A673 (cell line): ENCODE measurements at regions not wholly inside any gene's neighbourhood (a gene's known extent, or its start where the extent isn't known, plus 50 kb on each side); places are given as distances from the start of the nearest gene placed in this dataset.

Experiments used
- BruUV-seq: library from RNA; stranded (reverse); fragments of 400-500 nt; replicated peaks from 2 replicates; lab custom pipeline; 2021; lab: Mats Ljungman, UMichigan
- CTCF ChIA-PET: fragments of 300-600 bp; sonication (Branson Sonifier 250); formaldehyde crosslinking; loops from one replicate; lab custom pipeline; 2022; ENCODE audit warnings: antibody characterized with exemption; lab: Charles Lee
- POLR2A ChIA-PET: fragments of 300-600 bp; sonication (Branson Sonifier 250); formaldehyde crosslinking; loops from one replicate; lab custom pipeline; 2022; ENCODE audit warnings: antibody characterized with exemption; ENCODE audit not compliant: low non-redundant PET; lab: Charles Lee
- DNase-seq: peaks from one replicate; pipeline ENCODE4 v3.0.0-alpha.2; 2015; ENCODE audit warnings: low spot score
- H3K27ac ChIP-seq: fragments of 200-600 bp; sonication (generic); 2 replicates; pipeline ENCODE4 v1.5.1; 2016; ENCODE audit warnings: mixed run types, low read depth, mild to moderate bottlenecking, mixed read lengths, antibody characterized with exemption, low read length; ENCODE audit not compliant: poor library complexity, severe bottlenecking
- H3K27me3 ChIP-seq: fragments of 200-600 bp; sonication (generic); replicated peaks from 2 replicates; pipeline ENCODE4 v1.6.1; 2017; ENCODE audit warnings: mixed run types, low read depth, mild to moderate bottlenecking, mixed read lengths, antibody characterized with exemption, low read length; ENCODE audit not compliant: insufficient read depth, poor library complexity
- H3K36me3 ChIP-seq: fragments of 200-600 bp; sonication (generic); 2 replicates; pipeline ENCODE4 v1.6.1; 2016; ENCODE audit warnings: mixed run types, mild to moderate bottlenecking, mixed read lengths, antibody characterized with exemption, low read length; ENCODE audit not compliant: insufficient read depth, poor library complexity, severe bottlenecking
- H3K4me1 ChIP-seq: fragments of 200-600 bp; sonication (generic); 2 replicates; pipeline ENCODE4 v1.6.1; 2017; ENCODE audit warnings: mixed run types, mild to moderate bottlenecking, mixed read lengths, antibody characterized with exemption, low read length; ENCODE audit not compliant: insufficient read depth, poor library complexity, severe bottlenecking
- H3K4me3 ChIP-seq: fragments of 200-600 bp; sonication (generic); 2 replicates; pipeline ENCODE4 v1.5.1; 2016; ENCODE audit warnings: low read depth, mixed run types, mild to moderate bottlenecking, mixed read lengths, low read length; ENCODE audit not compliant: poor library complexity, severe bottlenecking
- H3K9me3 ChIP-seq: fragments of 200-600 bp; sonication (generic); 2 replicates; pipeline ENCODE4 v1.6.1; 2016; ENCODE audit warnings: mixed run types, low read depth, mild to moderate bottlenecking, mixed read lengths, antibody characterized with exemption, low read length; ENCODE audit not compliant: poor library complexity, severe bottlenecking
- CTCF ChIP-seq: fragments of 300-800, 200-600 bp; sonication (generic); conservative IDR thresholded peaks from 2 replicates; pipeline ENCODE4 v1.5.1; 2017; ENCODE audit warnings: low read depth, mild to moderate bottlenecking, antibody characterized with exemption, low read length, moderate library complexity, mixed read lengths
- EZH2 ChIP-seq: fragments of 200-600 bp; sonication (generic); IDR thresholded peaks from 2 replicates; pipeline ENCODE4 v1.6.1; 2017; ENCODE audit warnings: borderline replicate concordance, low read depth, mild to moderate bottlenecking, mixed read lengths, antibody characterized with exemption, low read length; ENCODE audit not compliant: poor library complexity, severe bottlenecking
- intact Hi-C: fragments of 100-400 bp; cut with micrococcal nuclease; formaldehyde crosslinking; loops from one replicate; pipeline ENCODE4 v1.10.0; 2022; ENCODE audit not compliant: unreplicated experiment

- no peak for TF ChIP-seq EZH2
- no peak for TF ChIP-seq CTCF
Observed at GRCh38 chr10:121131426-121132265, 280.5 kb downstream of the WDR11 start.

GRCh38 chr10:121132273-121132672 lies 281.1 kb downstream of the WDR11 start:
- Histone ChIP-seq H3K4me3 (no peak overlapping the region), H3K9me3 (no peaks in the 10 kb centered on the region), H3K27ac (no peak overlapping the region), H3K36me3 (no peaks in the 10 kb centered on the region), H3K27me3 (peaks cover 34% of the 10 kb centered on the region), H3K4me1 (no peaks in the 10 kb centered on the region)
- ChIA-PET CTCF (no interaction called here), POLR2A (no interaction called here)
- TF ChIP-seq CTCF (no peak), EZH2 (no peak)
- no peak for DNase-seq
- no TSS peak for BruUV-seq
- intact Hi-C loops = no loop called here

More at GRCh38 chr10:121131426-121132265, 280.5 kb downstream of the WDR11 start:
- H3K9me3 ChIP-seq = no peaks in the 10 kb centered on the region
- intact Hi-C loops = no loop called here
- peaks cover 32% of the 10 kb centered on the region for H3K27me3 ChIP-seq
- H3K27ac ChIP-seq = no peak overlapping the region
- BruUV-seq = no TSS peak
- ChIA-PET POLR2A (no interaction called here), CTCF (no interaction called here)
- H3K4me3 ChIP-seq = no peak overlapping the region
- H3K4me1 ChIP-seq = no peaks in the 10 kb centered on the region
- DNase-seq = no peak
- H3K36me3 ChIP-seq = no peaks in the 10 kb centered on the region

GRCh38 chr10:121133901-121134300 lies 282.7 kb downstream of the WDR11 start:
- no TSS peak for BruUV-seq

More at GRCh38 chr10:121133901-121134300, 282.7 kb downstream of the WDR11 start:
- Histone ChIP-seq H3K36me3 (no peaks in the 10 kb centered on the region), H3K27ac (no peak overlapping the region), H3K27me3 (peaks cover 43% of the 10 kb centered on the region), H3K9me3 (no peaks in the 10 kb centered on the region), H3K4me3 (no peak overlapping the region), H3K4me1 (no peaks in the 10 kb centered on the region)
- no peak for DNase-seq
- CTCF ChIA-PET = no interaction called here
- POLR2A ChIA-PET = no interaction called here
- intact Hi-C loops = no loop called here
- TF ChIP-seq CTCF (no peak), EZH2 (no peak)
